ENCODE measurements at regions not wholly inside any gene's neighbourhood (a gene's known extent, or its start where the extent isn't known, plus 50 kb on each side); places are given as distances from the start of the nearest gene placed in this dataset.

DNA sequence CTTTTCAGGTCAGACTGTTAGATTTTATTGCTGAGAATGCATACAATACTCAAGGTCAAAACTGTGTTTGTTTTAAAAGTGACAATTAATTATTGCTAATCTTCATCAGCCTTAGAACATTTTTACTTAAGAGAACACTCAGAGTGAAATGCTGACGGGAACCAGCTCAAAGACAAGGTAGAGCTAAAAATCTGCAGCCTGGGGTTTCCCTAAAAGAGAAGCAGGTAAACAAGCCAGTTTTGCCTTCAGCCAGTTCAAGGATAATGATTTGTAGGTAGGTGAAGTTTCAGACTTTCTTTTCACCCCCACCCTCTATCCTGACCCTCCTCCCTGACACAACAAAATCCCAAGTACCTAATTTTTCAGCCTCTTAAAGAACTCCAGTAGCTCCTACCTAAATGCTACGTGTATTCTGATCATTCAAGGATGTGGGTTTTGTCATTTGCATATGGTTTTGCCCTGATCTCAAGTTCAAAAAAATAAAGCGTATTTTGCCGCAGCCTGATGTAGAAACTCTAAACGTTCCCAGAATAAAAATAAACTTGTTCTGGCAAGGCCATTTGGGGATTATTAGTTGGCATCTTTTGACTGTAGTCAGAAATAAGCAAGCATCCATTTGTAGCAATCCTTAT, 407.2 kb downstream of the EFNA5 start:
- DNase-seq (ENCODE audit: low spot score) = no peak

DNA sequence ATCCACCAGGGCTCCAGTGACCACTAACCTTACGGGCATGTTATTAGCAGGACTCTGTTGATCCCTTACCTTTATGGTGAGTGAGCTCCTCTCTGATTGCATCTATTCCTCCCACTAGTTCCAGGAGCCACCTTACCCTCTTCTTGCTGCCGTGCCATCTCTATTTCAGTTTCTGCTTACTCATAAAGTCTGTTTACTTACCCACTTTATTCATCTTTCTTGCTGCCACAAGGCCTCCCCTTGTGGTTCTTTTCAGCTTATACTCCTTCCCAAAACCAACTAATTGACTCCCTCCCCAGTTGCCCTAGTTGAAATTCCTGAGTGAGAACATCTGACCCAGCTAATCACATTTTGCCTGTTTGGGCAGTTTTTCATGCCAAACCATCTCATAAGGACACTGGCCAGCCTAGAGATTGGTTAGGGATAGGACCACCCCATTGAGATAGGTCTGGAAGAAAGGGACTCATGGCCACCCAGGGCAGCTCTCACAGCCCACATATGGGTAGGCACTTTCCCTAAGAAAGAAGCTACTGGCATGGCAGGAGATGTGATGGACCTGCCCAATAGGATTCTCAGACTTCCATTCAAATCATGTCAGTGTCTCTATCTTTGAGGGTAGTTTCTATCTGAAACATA, 412.7 kb downstream of the EFNA5 start:
- DNase-seq (ENCODE audit: low spot score) = no peak

DNA sequence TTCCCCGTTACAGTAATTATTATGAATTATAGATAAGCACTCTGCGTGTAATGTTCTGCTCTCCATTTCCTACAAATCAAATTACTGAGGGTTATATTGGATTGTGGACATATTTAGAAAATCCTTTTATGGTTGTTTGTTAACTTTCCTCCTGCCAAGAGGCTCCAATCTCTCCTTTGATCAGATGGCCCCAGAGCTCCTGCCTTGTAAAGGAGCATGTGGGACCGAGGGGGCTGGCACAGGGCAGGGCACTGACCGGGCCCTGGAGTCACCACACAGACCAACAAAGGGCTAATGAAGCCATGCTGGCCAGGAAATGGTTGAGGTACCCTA, 415.9 kb downstream of the EFNA5 start:
- no peak for DNase-seq (ENCODE audit: low spot score)

DNA sequence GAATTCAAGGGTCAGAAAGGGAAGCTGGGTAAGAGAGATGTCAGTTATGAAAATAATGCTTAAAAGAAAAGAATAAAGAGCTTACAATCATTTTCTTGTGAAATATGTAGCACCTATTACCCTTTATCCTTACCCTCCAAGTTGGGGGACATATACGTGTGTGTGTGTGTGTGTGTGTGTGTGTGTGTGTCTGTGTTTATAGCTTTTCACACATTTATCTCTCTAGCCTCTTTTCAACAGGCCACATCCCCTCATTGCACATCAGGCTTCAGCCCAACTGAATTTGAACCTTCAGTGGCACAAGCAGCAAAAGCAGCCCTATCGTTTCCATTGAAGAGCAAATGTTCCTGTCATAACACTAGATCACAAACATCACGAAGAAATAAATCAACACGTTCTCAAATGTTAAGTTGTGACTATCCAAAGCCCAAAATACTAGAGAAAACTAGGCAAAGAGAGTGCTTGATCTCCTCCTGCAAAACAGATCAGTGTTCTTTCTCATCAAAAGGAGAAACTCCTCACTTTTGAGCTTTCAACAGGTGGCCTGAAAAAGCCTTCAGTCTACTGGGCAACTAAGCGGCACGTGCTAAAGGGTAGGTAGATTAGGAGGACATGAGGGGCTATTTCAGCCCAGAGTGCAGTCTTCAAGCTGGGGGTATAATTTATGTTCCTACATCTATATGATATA, 416.4 kb downstream of the EFNA5 start:
- DNase-seq (ENCODE audit: low spot score) = no peak

DNA sequence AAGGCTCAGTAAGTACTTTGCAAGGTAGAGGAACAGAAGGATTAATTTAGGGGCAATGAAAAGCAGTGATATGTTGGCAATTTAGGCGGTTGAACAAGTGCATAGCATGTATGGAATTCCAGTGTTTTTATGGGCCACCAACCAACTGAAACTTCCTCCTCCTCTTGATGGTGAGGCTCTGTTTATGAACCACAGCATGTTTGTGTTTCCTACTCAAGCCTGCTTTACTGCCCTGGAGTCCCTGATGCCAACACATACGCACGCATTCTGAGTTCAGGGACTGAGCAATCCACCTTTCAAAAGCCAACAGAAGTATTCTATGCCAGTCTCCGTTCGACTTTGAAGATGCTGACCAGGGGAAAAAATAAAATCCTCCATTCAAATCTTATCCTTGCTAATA, 417.5 kb downstream of the EFNA5 start:
- no peak for DNase-seq (ENCODE audit: low spot score)

DNA sequence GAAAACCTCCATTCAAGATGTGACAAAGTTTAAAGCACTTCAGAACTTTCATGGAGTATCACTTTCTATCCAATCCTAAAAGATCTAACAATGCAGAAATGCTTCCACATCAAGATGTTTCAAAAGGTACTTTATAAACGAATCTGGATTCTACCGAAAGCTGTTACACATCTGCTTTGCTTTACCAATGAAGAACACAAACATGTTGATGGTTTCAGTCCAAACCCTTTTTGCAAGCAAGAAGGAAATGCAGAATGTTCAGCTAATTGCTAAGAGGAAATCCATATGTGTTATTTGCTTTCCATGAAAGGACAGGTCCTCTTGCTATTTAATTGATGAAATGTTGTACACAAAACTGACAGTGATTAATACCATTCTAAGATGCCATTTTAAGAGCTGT, 419.6 kb downstream of the EFNA5 start:
- DNase-seq (ENCODE audit: low spot score) = no peak

DNA sequence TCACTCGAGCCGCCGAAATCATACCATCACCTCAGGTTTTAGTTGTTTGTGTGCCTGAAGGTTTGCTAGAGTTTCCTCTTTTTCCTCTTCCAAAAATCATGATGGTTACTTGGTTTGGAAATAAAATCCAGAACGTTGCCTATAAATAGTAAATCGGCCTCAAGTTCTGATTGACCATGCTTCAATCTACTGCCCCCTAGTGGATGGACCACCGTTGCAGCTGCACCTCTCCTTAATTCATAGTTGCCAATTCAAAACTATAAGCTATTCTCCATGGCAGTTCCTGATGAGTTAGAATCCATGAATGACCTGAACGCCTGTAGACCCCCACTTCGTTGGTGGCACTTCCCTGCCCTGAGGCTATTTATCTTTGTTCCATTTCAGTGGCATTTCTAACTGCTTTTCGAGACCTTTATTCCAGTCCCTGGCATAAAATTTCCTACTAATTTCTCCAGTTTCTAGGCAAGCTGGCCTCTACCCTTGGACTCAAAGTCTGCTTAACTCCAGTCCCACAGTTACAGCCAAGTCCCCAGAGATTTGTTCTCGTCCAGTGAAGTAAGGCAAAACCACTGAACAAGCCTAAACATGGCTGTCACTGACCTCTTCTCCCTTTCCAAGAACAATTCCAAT, 422.6 kb downstream of the EFNA5 start:
- DNase-seq (ENCODE audit: low spot score) = peak; percentile 65

DNA sequence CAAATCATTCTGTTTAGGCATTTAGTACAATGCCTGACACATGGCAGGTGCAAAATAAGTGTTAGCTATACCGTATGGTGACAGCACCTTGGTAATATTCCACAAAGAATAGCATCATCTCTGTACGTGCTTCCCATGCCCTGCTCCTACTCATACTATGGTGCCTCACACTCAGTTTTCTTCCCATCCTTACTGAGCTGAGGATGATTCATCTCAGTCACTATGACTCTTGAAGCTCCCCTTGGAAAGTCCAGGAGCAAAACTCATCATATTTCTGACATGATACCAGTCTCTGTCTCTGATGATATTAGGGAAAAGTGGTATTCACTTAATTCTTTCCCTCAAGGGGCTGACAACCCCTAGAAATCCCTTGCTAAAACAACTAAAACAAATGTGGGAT, 423.3 kb downstream of the EFNA5 start:
- DNase-seq (ENCODE audit: low spot score) = no peak

DNA sequence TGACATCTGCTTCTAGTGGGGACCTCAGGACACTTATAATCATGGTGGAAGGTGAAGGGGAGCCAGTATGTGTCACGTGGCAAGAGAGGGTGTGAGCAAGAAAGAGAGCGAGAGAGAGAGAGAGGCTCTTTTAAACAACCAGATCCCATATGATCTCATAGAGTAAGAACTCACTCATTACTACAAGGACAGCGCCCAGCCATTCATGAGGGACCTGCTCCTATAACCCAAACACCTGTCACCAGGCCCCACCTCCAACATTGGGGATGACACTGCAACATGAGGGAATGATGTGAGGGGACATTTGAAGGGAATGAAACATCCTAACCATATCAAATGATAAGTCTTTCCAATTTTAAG, 427.5 kb downstream of the EFNA5 start:
- DNase-seq (ENCODE audit: low spot score) = no peak

DNA sequence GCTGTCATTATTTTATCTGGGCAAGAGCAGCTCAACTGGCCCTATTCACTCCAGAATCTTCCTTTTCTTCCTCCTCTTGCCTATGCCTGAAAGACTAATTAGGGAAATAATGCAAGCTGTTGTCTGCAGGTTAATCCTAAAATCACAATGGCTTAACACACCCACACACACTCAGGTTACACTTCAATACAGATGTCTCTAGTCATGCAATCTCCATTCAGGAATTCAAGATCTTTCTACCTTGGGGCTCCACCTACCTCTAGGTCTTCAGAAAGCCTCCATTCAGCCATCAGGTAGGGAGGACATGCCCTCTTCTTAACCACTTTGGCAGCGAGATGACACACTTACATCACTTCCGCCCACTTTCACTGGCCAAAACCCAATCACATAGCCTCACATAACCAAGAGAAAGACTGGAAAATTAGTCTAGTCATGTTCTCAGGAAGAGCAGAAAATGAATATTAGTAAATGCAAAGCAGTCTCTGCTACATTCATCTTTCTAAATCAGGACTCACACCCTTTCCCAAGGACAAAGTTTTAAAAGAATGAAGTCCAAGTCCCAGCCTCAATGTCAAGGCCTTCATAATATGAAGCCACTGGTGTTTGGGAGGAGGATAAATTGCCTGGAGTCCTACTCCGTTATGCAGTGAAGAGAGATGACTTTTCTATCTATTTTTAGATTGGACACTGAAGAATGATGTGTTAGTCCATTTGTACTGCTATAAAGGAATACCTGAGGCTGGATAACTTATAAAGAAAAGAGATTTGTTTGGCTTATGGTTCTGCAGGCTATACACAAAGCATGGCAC, 428.1 kb downstream of the EFNA5 start:
- no peak for DNase-seq (ENCODE audit: low spot score)

DNA sequence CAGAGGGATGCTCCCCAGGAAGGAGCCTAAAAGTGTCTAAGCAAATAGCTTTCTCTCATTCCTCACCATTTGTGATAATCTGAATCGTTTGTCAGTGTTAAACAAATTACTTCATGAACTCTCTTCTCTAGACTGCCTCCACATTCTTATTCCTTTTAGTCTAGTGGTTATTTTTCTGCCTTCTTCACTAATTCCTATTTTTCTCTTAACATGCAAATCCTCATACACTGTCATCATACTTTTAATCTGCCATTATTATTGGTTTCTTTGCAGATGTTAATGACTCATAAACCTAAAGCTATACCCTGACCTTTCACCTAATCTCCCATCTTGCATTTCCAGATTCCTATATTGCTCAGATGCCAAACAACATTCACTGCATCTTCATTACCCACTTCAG, 428.9 kb downstream of the EFNA5 start:
- DNase-seq (ENCODE audit: low spot score) = no peak

DNA sequence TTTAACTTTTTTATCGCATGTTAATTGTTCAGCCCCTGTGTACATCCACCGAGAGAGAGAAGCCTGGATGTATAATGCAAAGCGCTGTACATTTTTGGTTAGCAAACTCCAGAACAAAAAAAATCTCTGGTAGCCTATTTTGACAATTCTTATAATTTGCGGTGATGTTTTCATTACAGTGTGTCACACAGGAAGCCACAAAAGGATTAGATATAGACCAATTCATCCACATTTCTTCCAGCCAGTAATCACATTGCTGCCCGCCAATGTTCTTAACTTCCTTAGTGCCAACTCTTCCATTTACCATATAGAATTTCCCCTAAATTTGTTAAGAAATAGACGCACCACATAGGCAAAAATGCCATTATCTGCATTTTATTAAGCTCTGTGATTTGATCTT, 435.6 kb downstream of the EFNA5 start:
- no peak for DNase-seq (ENCODE audit: low spot score)

DNA sequence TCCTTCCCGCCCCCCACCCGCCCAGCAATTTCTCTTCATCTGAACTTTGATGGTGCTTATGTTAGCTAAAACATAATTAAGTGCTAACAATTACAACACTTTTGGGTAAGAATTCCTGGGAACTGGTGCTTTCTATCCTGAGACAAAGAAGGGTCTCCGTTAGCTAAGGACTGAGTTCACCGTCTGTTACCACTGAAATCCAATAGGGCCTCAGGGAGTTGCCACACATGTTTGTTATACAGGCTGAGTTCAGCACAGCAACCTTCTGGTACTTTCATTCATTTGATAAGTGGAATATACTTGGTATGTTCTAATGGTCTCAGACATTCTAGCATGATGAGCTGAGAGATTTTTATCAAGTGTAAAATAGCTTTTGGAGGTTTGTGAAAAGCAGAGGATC, 437.9 kb downstream of the EFNA5 start:
- DNase-seq (ENCODE audit: low spot score) = no peak

DNA sequence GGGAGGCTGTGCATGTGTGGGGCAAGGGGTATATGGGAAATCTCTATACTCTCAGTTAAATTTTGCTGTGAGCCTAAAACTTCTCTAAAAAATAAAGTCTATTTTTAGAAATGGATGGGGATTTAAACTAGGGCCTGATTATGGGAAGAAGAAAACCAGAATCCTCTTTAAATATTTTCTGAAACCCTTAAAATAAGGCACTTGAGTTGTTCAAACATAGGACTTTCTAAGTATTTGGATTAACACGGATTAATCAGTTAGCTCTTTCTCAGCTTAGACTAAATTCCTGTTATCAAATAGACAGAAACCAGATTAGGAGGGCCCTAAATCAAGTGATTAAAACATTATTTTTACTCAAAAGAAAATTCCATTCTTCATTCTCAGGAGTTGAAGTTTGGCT, 438.4 kb downstream of the EFNA5 start:
- DNase-seq (ENCODE audit: low spot score) = no peak

DNA sequence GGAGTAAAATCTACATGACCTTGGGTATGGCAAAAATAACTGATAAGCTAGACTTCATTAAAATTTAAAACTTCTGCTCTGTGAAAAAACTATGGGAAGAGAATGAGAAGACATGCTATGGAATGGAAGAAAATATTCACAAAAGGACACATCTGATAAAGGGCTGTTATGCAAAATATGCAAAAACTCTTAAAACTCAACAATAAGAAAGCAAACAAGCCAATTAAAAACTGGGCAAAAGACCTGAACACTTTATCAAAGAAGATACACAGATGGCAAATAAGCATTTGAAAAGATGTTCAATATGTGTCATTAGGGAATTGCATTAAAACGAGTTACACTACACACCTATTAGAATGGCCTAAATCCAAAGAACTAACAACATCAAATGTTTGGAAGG, 439.5 kb downstream of the EFNA5 start:
- no peak for DNase-seq (ENCODE audit: low spot score)

DNA sequence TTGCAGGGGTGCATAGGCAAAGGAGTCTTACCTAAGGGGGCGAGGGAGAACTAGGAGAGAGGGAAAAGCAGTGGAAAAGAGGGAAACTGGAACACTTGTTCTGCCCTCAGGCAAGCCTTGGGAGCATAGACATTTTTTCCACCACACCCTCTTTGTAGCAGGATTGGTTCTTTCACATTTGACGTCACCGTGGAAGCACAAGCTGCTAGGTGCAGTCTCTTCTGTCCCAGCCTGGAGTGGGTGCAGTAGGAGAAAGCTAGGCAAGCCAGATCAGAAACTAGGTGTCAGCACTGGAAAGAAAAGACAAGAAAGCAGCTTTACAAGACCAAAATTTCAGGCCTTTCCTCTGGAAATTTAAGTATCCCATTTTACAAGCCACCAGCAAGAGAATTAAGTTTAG, 440.4 kb downstream of the EFNA5 start:
- DNase-seq (ENCODE audit: low spot score) = no peak

DNA sequence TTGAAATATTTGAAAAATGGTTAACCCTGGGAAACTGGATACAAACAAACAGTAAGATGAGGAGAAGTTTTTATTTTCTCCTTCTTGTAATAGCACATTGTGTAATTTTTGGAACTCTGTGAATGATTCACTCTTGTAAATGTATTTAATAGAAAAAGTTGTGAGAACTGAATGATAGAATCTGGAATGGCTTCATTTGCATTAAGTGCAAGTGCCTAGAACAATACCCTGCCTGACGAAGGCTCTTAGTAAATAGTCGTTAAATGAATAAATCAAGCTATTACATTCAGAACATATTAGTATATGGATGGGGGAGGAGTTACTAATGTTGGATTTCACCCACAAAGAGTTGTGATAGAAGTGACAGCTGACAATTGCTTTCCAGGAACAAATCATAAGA, 442.5 kb downstream of the EFNA5 start:
- no peak for DNase-seq (ENCODE audit: low spot score)

DNA sequence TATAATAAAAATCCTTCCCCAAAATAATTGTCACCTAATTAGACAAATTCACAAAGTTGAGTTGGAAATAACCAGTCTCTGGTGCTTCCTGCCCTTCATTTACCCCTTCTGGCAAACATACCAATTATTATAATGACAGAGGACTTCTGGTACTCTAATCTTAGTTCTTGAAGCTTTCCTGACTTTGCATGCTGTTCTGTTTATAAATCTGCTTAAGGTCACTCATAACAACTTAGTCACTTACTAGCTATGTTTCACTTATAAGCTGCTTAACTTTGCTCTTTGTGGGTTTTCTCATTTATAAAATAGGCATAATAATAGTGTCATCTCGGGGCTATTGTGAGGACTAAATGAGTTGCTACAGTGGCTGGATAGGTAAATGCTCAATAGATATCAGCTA, 446.5 kb downstream of the EFNA5 start:
- no peak for DNase-seq (ENCODE audit: low spot score)

DNA sequence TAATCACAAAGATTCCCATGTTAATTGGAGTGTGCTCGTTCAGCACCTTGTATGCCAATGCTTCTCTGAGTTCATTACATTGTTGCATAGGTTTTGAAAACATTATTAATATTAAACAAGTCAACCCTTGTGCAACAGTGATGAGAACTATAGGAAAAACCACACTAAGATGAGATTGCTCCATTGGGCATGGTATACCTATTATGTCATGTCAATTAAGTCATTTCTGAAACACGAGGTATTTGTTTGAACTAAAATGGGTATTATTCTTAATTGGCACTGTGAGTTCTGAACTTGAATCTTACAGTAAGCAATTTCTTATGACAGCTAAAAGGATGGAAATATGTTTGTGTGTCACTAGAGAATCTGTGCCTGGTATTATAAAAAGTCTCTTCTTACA, 447.7 kb downstream of the EFNA5 start:
- DNase-seq (ENCODE audit: low spot score) = no peak

DNA sequence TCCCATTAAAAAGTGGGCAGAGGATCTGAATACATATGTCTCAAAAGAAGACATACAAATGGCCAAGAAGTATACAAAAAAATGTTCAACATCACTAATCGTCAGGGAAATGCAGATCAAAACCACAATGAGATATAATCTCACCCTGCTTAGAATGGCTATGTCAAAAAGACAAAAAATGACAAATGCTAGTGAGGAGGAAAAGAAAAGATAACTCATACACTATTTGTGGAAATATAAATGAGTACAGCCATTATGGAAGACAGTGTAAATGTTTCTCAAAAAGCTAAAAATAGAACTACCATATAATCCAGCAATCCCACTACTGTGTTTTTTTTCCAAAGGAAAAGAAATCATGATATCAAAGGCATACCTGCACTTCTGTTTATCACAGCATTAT, 450.7 kb downstream of the EFNA5 start:
- DNase-seq (ENCODE audit: low spot score) = no peak

DNA sequence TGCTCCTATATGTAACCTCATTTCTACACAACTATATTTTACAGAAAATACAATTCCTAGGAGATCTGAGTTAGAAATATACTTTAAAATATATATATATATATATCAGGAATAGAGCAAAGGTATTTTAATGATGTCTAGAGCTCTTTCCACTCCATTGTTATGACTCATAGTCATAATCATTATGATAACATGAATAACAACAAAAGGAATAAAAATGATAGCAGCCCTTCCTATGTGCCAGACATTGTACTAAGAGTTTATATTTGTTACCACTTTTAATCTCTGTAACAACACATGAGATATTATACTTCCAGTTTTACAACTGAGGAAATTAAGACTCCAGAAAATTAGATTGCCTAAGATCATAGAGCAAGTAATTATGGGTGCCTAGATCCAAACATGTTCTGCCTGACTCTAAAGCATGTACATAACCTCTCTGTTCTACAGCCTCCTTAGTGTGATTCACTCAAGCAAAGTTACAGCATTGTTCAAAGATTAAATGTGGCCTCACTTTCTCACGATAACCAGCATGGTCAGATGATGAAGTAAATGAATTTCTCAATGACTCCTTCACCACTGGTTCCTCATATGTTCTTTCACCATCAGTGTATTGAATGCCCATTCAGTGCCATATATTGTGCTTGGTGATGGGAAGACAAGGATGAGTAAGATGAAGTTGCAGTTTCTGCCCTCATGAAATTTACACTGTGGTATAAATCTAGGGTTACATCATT, 452.1 kb downstream of the EFNA5 start:
- no peak for DNase-seq (ENCODE audit: low spot score)

DNA sequence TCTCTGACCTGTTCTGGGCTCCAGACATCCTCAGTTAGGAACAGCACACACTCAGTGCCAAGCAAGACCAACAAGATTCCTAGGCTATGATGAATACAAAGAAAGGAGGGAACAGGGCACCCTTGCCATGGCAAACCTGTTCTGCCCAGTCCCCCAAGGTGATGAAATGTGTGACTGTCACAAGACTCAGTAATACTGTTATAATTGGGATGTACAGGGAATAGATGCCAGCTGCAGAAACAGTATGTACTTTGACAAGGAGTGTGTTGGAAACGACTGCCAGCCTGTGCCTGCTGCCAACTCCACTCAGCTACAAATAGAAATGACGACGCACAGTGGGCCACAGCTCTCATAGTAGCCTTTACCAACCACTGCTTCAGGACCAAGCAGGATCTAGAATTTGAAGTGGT, 453.0 kb downstream of the EFNA5 start:
- no peak for DNase-seq (ENCODE audit: low spot score)
